NCI-H510A treated with DMSO at 0.1 percent for 48 hours (cell line): ENCODE measurements at regions not wholly inside any gene's neighbourhood (a gene's known extent, or its start where the extent isn't known, plus 50 kb on each side); places are given as distances from the start of the nearest gene placed in this dataset.

Source experiments
- DNase-seq: peaks from one replicate; lab custom pipeline; 2025; lab: John Stamatoyannopoulos, UW

DNA sequence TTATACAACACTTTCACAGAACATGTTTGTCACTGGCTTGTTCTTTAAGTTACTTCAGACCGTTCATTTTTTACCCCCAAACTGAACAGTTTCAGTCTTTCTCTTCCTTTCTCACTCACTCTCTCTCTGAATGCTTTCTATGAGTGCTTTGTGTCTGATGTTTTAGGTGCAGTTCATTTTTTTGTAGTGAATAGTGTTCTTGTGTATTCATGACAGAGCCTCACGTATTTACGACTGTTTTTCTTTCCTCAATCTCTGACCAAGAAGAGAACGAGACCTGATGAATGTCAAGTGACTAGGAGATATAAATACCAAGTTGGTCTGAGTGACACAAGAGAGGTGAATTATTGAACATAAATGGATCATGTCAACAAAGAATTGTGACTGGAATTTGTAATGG is 1525.0 kb upstream of the MIR17HG start:
- no peak for DNase-seq

- no peak for DNase-seq
Measured at GRCh38 chr13:89827552-89827951, 1519.9 kb upstream of the MIR17HG start.

- DNase-seq: no peak
Measured at GRCh38 chr13:89828506-89828905, 1519.0 kb upstream of the MIR17HG start.

DNA sequence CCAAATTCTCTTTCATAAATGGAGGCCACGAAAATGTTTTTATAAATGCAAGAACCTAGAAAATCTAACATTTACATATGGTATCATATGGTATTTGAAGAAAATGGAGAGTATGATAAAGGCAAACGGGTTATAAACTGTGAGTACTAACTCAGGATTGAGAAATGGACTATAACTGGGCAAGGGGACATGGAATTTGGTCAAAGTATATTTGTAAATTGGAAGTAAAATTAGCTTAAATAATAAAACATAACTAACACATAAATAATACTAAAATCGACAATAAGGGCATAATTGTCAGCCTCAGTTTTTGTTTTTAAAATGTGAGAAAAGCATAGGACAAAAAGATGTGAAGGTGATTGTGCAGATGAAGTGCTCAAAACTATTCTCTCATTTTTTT is 1516.3 kb upstream of the MIR17HG start:
- DNase-seq: no peak

GRCh38 chr13:89832827-89833226 is 1514.7 kb upstream of the MIR17HG start:
- no peak for DNase-seq

DNA sequence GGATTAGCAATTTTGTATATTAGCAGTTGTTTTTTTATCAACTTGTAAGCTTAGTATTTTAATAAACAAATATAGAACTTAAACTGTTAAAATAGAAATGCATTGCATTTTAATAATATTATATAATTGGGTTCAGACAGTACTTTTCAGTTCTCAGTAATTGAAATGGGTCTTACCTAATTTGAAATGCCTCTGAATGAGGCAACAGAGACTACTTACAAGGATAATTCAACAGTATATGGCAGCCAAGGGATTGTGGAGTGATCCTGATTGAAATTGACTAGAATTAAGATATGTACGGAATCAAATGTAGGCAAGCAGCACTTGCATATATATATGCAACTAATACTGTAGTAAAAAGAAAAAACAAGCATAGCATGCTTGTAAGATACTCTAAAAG is 1503.9 kb upstream of the MIR17HG start:
- no peak for DNase-seq

DNA sequence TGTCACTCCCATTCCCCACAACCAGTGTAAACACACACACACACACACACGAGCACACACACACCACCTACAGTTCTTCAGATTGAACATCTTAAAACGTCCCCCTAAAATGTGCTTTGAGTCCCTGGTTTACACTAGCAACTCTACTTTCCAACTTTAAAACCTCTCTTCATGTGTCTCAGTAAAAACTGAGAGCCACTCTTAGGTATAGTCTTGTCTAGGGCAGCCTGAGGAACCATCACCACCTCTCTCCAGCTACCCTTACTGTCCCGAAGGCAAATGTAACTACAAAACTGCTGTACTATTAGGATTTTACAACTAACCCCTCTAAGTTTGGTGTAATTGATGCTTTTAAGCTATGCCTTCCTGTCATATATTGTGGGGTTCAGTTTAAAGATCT is 1501.6 kb upstream of the MIR17HG start:
- DNase-seq: no peak

- no peak for DNase-seq
Measured at GRCh38 chr13:89846926-89847585, 1500.4 kb upstream of the MIR17HG start.

GRCh38 chr13:89852570-89852969 is 1494.9 kb upstream of the MIR17HG start:
- DNase-seq: no peak

GRCh38 chr13:89856512-89856911 is 1491.0 kb upstream of the MIR17HG start:
- DNase-seq: no peak

DNA sequence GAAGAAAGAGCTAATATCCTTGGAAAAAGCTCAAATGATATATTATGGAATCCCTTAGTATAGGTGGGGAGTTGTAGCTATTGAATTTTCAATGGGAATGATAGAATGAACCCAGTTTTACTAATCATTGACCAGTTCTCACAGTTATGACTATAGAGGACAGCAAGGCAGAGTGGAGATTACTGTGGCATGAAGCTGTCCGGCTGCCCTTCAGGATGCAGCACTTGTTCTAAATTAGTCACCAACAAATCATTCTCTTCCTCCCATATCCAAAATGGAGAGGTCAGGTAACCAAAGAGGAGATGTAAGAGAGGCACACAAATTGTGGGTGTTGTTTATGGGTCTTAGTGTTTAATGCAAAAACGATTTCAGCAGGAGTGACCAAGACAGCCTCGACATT is 1490.0 kb upstream of the MIR17HG start:
- DNase-seq: no peak

DNA sequence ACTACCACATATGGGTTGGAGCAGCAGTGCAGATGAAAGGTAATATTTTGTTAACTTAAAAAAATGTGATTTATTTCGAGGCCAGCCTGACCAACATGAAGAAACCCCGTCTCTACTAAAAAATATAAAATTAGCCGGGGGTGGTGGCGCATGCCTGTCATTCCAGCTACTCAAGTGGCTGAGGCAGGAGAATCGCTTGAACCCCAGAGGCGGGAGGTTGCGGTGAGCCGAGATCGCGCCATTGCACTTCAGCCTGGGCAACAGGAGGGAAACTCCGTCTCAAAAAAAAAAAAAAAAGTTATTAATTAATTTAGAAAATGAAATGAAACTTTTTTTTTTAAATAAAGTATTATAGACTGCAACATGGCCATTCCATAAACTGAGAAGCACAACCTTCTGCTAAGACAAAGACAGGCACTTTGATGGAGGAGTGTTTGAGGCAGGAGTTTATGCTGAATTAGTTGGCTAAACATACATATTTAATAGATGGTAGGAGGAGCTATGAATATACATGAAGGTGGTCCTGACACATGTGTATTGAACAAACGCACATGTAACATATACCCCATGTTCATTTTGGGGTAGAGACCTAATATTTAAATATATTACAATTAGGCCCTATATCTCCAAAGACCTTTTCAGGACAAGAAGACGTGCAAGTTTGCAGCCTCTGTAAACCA is 1485.3 kb upstream of the MIR17HG start:
- DNase-seq: no peak

- DNase-seq: no peak
Measured at GRCh38 chr13:89862691-89863036, 1484.8 kb upstream of the MIR17HG start.

GRCh38 chr13:89865164-89866064 is 1482.1 kb upstream of the MIR17HG start:
- DNase-seq: no peak

DNA sequence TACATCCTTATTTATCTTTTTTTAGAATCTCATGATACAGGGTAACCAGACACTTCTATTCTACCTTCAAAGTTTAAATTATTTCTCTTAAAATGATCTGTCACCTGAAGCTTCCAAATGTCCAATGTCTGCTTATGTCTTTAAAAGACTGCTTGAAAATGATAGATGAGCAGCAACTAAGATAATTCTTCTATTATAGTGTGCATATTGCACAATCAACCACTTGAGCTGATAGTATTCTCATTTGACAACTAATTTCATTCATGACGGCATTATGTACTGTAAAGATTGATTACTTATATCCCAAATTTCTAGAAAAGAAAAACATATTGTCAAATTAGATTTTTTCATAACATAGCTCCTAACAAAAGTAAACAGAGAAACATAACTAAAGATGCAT is 1478.2 kb upstream of the MIR17HG start:
- no peak for DNase-seq

GRCh38 chr13:89878904-89879303 is 1468.6 kb upstream of the MIR17HG start:
- no peak for DNase-seq

DNA sequence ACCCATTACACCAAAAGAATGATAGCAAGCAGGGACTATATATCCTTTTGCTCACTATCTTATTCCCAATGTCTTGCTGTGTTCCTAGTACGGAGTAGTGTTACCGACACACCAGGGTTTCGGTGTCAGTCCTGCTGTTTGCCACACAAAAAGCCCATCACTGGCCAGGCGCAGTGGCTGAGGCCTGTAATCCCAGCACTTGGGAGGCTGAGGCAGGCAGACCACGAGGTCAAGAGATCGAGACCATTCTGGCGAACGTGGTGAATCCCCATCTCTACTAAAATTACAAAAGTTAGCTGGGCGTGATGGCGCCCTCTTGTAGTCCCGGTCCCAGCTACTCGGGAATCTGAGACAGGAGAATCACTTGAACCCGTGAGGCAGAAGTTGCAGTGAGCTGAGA is 1467.3 kb upstream of the MIR17HG start:
- no peak for DNase-seq

DNA sequence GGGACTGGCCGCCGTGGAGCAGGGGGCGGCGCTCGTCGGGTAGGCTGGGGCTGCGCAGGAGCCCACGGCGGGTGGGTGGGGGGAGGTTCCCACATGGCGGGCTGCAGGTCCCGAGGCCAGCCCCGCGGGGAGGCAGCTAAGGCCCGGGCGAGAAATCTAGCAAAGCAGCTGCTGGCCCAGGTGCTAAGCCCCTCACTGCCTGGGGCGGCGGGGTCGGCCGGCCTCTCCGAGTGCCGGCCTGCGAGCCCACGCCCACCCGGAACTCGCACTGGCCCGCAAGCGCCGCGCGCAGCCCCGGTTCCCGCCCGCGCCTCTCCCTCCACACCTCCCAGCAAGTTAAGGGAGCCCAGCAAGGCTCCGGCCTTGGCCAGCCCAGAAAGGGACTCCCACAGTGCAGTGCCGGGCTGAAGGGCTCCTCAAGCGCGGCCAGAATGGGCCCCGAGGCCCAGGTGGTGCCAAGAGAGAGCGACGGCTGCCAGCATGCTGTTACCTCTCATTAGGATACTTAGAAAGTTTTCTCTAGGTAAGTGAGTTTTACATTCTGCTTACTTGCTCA is 1463.5 kb upstream of the MIR17HG start:
- no peak for DNase-seq

- DNase-seq: no peak
Measured at GRCh38 chr13:89890806-89891205, 1456.7 kb upstream of the MIR17HG start.

DNA sequence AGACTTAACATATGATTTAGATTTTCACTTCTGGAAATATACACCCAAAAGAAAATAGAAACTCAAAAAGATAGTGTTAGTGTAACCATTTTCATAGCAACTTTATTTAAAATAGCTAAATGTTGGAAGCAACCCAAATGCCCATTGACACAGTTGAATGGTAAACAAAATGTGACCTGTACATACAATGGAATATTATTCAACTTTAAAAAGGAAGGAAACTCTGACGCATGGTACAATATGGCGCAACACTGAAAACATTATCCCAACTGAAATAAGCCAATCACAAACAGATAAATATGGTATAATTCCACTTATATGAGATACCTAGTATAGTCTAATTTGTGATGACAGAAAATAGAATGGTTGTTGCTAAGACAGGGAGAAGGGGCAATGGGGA is 1456.1 kb upstream of the MIR17HG start:
- no peak for DNase-seq

DNA sequence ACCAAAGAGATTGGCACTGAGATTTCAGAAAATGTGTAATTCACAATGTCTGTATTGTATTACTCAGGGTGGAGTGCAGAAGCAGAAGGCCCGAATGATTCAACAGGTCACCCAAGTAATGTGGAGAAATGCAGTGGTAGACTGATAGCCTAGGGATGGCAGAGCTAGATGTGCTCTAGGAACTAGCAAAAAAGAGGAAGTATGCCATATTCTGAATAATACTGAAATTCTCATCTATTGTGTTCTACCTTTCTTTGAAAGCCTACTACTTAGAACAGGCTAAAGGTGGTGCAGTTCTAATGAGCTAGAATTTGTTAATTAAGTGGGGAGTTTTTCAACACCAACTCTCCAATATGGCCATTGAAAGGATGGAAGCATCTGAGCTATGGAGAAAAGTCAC is 1449.8 kb upstream of the MIR17HG start:
- DNase-seq: no peak

GRCh38 chr13:89899302-89900103 is 1448.0 kb upstream of the MIR17HG start:
- peak; percentile 90 for DNase-seq
